ENCODE measurements at regions not wholly inside any gene's neighbourhood (a gene's known extent, or its start where the extent isn't known, plus 50 kb on each side); places are given as distances from the start of the nearest gene placed in this dataset.

- TF ChIP-seq CTCF (IDR thresholded peaks at IDR 0.05; ENCODE audit: insufficient read depth, low read length, poor library complexity, severe bottlenecking): no peak
- no peak for DNase-seq (ENCODE audit: low read depth)
- H3K36me3 ChIP-seq (ENCODE audit: control insufficient read depth, insufficient read depth, low read length): no peaks in the 10 kb centered on the region
- no peak overlapping the region for H3K4me3 ChIP-seq (ENCODE audit: low read depth, low read length)
- H3K27me3 ChIP-seq (ENCODE audit: control insufficient read depth, insufficient read depth, low read length): no peaks in the 10 kb centered on the region
These were observed 256.2 kb downstream of the CLIC5 start for GRCh38 chr6:45759472-45759810.

GRCh38 chr6:45758787-45759471 lies 256.7 kb downstream of the CLIC5 start:
- no peak for TF ChIP-seq CTCF (IDR thresholded peaks at IDR 0.05; ENCODE audit: insufficient read depth, low read length, poor library complexity, severe bottlenecking)
- no peaks in the 10 kb centered on the region for H3K27me3 ChIP-seq (ENCODE audit: control insufficient read depth, insufficient read depth, low read length)
- no peaks in the 10 kb centered on the region for H3K36me3 ChIP-seq (ENCODE audit: control insufficient read depth, insufficient read depth, low read length)
- no peak for DNase-seq (ENCODE audit: low read depth)
- no peak overlapping the region for H3K4me3 ChIP-seq (ENCODE audit: low read depth, low read length)

GRCh38 chr6:45757443-45758130 lies 258.1 kb downstream of the CLIC5 start:
- Histone ChIP-seq H3K36me3 (ENCODE audit: control insufficient read depth, insufficient read depth, low read length) (no peaks in the 10 kb centered on the region), H3K4me3 (ENCODE audit: low read depth, low read length) (no peak overlapping the region), H3K27me3 (ENCODE audit: control insufficient read depth, insufficient read depth, low read length) (no peaks in the 10 kb centered on the region)
- DNase-seq (ENCODE audit: low read depth): no peak
- no peak for TF ChIP-seq CTCF (IDR thresholded peaks at IDR 0.05; ENCODE audit: insufficient read depth, low read length, poor library complexity, severe bottlenecking)

- no peaks in the 10 kb centered on the region for H3K36me3 ChIP-seq (ENCODE audit: control insufficient read depth, insufficient read depth, low read length)
- no peak for DNase-seq (ENCODE audit: low read depth)
- H3K27me3 ChIP-seq (ENCODE audit: control insufficient read depth, insufficient read depth, low read length): no peaks in the 10 kb centered on the region
- no peak overlapping the region for H3K4me3 ChIP-seq (ENCODE audit: low read depth, low read length)
- TF ChIP-seq CTCF (IDR thresholded peaks at IDR 0.05; ENCODE audit: insufficient read depth, low read length, poor library complexity, severe bottlenecking): no peak
These were observed 259.1 kb downstream of the CLIC5 start for GRCh38 chr6:45756606-45757005.

GRCh38 chr6:45754432-45754831 lies 261.2 kb downstream of the CLIC5 start:
- DNase-seq (ENCODE audit: low read depth): no peak
- Histone ChIP-seq H3K36me3 (ENCODE audit: control insufficient read depth, insufficient read depth, low read length) (no peaks in the 10 kb centered on the region), H3K4me3 (ENCODE audit: low read depth, low read length) (no peak overlapping the region), H3K27me3 (ENCODE audit: control insufficient read depth, insufficient read depth, low read length) (no peaks in the 10 kb centered on the region)
- no peak for TF ChIP-seq CTCF (IDR thresholded peaks at IDR 0.05; ENCODE audit: insufficient read depth, low read length, poor library complexity, severe bottlenecking)

- Histone ChIP-seq H3K36me3 (ENCODE audit: control insufficient read depth, insufficient read depth, low read length) (no peaks in the 10 kb centered on the region), H3K27me3 (ENCODE audit: control insufficient read depth, insufficient read depth, low read length) (no peaks in the 10 kb centered on the region), H3K4me3 (ENCODE audit: low read depth, low read length) (no peak overlapping the region)
- no peak for TF ChIP-seq CTCF (IDR thresholded peaks at IDR 0.05; ENCODE audit: insufficient read depth, low read length, poor library complexity, severe bottlenecking)
- DNase-seq (ENCODE audit: low read depth): no peak
These were observed 269.6 kb downstream of the CLIC5 start for GRCh38 chr6:45746046-45746445.
